HEK293 (cell line): ENCODE measurements at regions not wholly inside any gene's neighbourhood (a gene's known extent, or its start where the extent isn't known, plus 50 kb on each side); places are given as distances from the start of the nearest gene placed in this dataset.

Source experiments
- CTCF ChIA-PET: fragments of 350-600 bp; formaldehyde crosslinking; extraction: SDS; loops from one replicate; lab custom pipeline; 2021; ENCODE audit warnings: antibody characterized with exemption; lab: Yijun Ruan, JAX
- POLR2A ChIA-PET: fragments of 300-600 bp; formaldehyde crosslinking; extraction: SDS; loops from one replicate; lab custom pipeline; 2020; ENCODE audit warnings: antibody characterized with exemption, inconsistent platforms; lab: Yijun Ruan, JAX
- H3K27ac ChIP-seq: fragments of 200-500 bp; sonication (Bioruptor generic); 2 replicates; pipeline ENCODE4 v1.5.1; 2014; ENCODE audit warnings: low read depth, low read length, control low read depth, inconsistent platforms; ENCODE audit errors: extremely low read depth
- H3K36me3 ChIP-seq, 2 experiments: fragments of 200-500 bp in 1 of 2; sonication (Bioruptor generic) in 1 of 2; 1 replicate in 1 of 2; 2 replicates in 1 of 2; pipeline ENCODE4 v1.5.1; 2014 to 2017; ENCODE audit warnings: inconsistent platforms in 2 of 2, low read length in 2 of 2; ENCODE audit not compliant: control insufficient read depth in 2 of 2, insufficient read depth in 1 of 2
- H3K4me1 ChIP-seq: fragments of 200-500 bp; sonication (Bioruptor generic); 2 replicates; pipeline ENCODE4 v1.5.1; 2014; ENCODE audit warnings: mild to moderate bottlenecking, low read length, inconsistent platforms; ENCODE audit not compliant: control insufficient read depth, insufficient read depth
- H3K4me3 ChIP-seq: 2 replicates; pipeline ENCODE4 v1.5.1; 2011; ENCODE audit warnings: low read depth, mild to moderate bottlenecking, control low read depth, low read length, moderate library complexity
- H3K9me3 ChIP-seq: fragments of 200-500 bp; sonication (Bioruptor generic); 2 replicates; pipeline ENCODE4 v1.5.1; 2014; ENCODE audit warnings: low read depth, low read length, inconsistent platforms; ENCODE audit not compliant: control insufficient read depth, insufficient read depth
- FEZF1 ChIP-seq: fragments of 450-650 bp; formaldehyde crosslinking; IDR thresholded peaks from 2 replicates; pipeline ENCODE4 v1.5.1; 2016; ENCODE audit warnings: missing biosample characterization, missing genetic modification characterization
- HIC1 ChIP-seq: fragments of 450-650 bp; formaldehyde crosslinking; IDR thresholded peaks from 2 replicates; pipeline ENCODE4 v1.5.1; 2016; ENCODE audit warnings: missing biosample characterization, missing genetic modification characterization
- KLF1 ChIP-seq: fragments of 450-650 bp; formaldehyde crosslinking; IDR thresholded peaks from 2 replicates; pipeline ENCODE4 v1.5.1; 2016; ENCODE audit warnings: missing biosample characterization, missing genetic modification characterization
- MZF1 ChIP-seq: fragments of 450-650 bp; formaldehyde crosslinking; IDR thresholded peaks from 2 replicates; pipeline ENCODE4 v1.5.1; 2017; ENCODE audit warnings: missing biosample characterization, missing genetic modification characterization, borderline replicate concordance
- REPIN1 ChIP-seq: fragments of 450-650 bp; formaldehyde crosslinking; IDR thresholded peaks from 2 replicates; pipeline ENCODE4 v1.5.1; 2017; ENCODE audit warnings: missing biosample characterization, missing genetic modification characterization, low read depth
- SCRT1 ChIP-seq: fragments of 450-650 bp; formaldehyde crosslinking; IDR thresholded peaks from 2 replicates; pipeline ENCODE4 v1.5.1; 2016; ENCODE audit warnings: missing biosample characterization, missing genetic modification characterization, borderline replicate concordance
- ZBTB8A ChIP-seq: fragments of 450-650 bp; formaldehyde crosslinking; IDR thresholded peaks from 2 replicates; pipeline ENCODE4 v1.5.1; 2016; ENCODE audit warnings: missing biosample characterization, missing genetic modification characterization
- ZNF350 ChIP-seq: fragments of 450-650 bp; formaldehyde crosslinking; IDR thresholded peaks from 2 replicates; pipeline ENCODE4 v1.5.0; 2017; ENCODE audit warnings: missing biosample characterization, mild to moderate bottlenecking, missing genetic modification characterization
- ZNF366 ChIP-seq: fragments of 450-650 bp; formaldehyde crosslinking; conservative IDR thresholded peaks from 2 replicates; pipeline ENCODE4 v1.5.1; 2016; ENCODE audit warnings: missing biosample characterization, missing genetic modification characterization
- ZNF37A ChIP-seq: fragments of 450-650 bp; IDR thresholded peaks from 2 replicates; pipeline ENCODE4 v1.5.1; 2018; ENCODE audit warnings: missing biosample characterization, missing genetic modification characterization
- ZNF416 ChIP-seq: fragments of 450-650 bp; formaldehyde crosslinking; IDR thresholded peaks from 2 replicates; pipeline ENCODE4 v1.5.1; 2016; ENCODE audit warnings: missing biosample characterization, missing genetic modification characterization
- ZNF423 ChIP-seq: fragments of 450-650 bp; formaldehyde crosslinking; IDR thresholded peaks from 2 replicates; pipeline ENCODE4 v1.5.1; 2016; ENCODE audit warnings: missing biosample characterization, missing genetic modification characterization
- ZNF518A ChIP-seq: fragments of 450-650 bp; formaldehyde crosslinking; conservative IDR thresholded peaks from 2 replicates; pipeline ENCODE4 v1.5.1; 2016; ENCODE audit warnings: low read depth, missing biosample characterization, missing genetic modification characterization
- ZNF544 ChIP-seq: fragments of 450-650 bp; formaldehyde crosslinking; IDR thresholded peaks from 2 replicates; pipeline ENCODE4 v1.5.0; 2017; ENCODE audit warnings: missing biosample characterization, missing genetic modification characterization
- ZNF560 ChIP-seq: fragments of 450-650 bp; formaldehyde crosslinking; IDR thresholded peaks from 2 replicates; pipeline ENCODE4 v1.5.1; 2017; ENCODE audit warnings: missing biosample characterization, missing genetic modification characterization, borderline replicate concordance
- ZNF585B ChIP-seq: fragments of 450-650 bp; formaldehyde crosslinking; IDR thresholded peaks from 2 replicates; pipeline ENCODE4 v1.5.1; 2016; ENCODE audit warnings: missing biosample characterization, missing genetic modification characterization
- ZNF629 ChIP-seq: fragments of 450-650 bp; formaldehyde crosslinking; IDR thresholded peaks from 2 replicates; pipeline ENCODE4 v1.5.1; 2017; ENCODE audit warnings: missing biosample characterization, missing genetic modification characterization
- ZNF658 ChIP-seq: fragments of 450-650 bp; formaldehyde crosslinking; IDR thresholded peaks from 2 replicates; pipeline ENCODE4; 2016; ENCODE audit warnings: missing biosample characterization, missing genetic modification characterization
- ZNF76 ChIP-seq: fragments of 450-650 bp; formaldehyde crosslinking; IDR thresholded peaks from 2 replicates; pipeline ENCODE4; 2016; ENCODE audit warnings: low read depth, missing biosample characterization, missing genetic modification characterization, borderline replicate concordance
- ZNF768 ChIP-seq: fragments of 450-650 bp; formaldehyde crosslinking; IDR thresholded peaks from 2 replicates; pipeline ENCODE4 v1.5.1; 2018; ENCODE audit warnings: missing biosample characterization, mild to moderate bottlenecking, missing genetic modification characterization
- ZSCAN30 ChIP-seq: fragments of 450-650 bp; IDR thresholded peaks from 2 replicates; pipeline ENCODE4 v1.5.1; 2018; ENCODE audit warnings: missing biosample characterization, mild to moderate bottlenecking, missing genetic modification characterization, moderate library complexity
- ZSCAN4 ChIP-seq: fragments of 450-650 bp; formaldehyde crosslinking; IDR thresholded peaks from 2 replicates; pipeline ENCODE4 v1.5.1; 2017; ENCODE audit warnings: missing biosample characterization, missing genetic modification characterization
- TF ChIP-seq, protein P1 (sequence below): fragments of 450-650 bp; formaldehyde crosslinking; IDR thresholded peaks from 2 replicates; pipeline ENCODE4 v1.5.1; 2017; ENCODE audit warnings: missing biosample characterization, mild to moderate bottlenecking, missing genetic modification characterization, moderate library complexity
- TF ChIP-seq, protein P2 (sequence below): fragments of 450-650 bp; IDR thresholded peaks from 2 replicates; pipeline ENCODE4 v1.5.1; 2018; ENCODE audit warnings: missing biosample characterization, missing genetic modification characterization

GRCh38 chr12:18990856-18991255, 138.7 kb upstream of the PLEKHA5 start:
- TF ChIP-seq, protein P1, sequence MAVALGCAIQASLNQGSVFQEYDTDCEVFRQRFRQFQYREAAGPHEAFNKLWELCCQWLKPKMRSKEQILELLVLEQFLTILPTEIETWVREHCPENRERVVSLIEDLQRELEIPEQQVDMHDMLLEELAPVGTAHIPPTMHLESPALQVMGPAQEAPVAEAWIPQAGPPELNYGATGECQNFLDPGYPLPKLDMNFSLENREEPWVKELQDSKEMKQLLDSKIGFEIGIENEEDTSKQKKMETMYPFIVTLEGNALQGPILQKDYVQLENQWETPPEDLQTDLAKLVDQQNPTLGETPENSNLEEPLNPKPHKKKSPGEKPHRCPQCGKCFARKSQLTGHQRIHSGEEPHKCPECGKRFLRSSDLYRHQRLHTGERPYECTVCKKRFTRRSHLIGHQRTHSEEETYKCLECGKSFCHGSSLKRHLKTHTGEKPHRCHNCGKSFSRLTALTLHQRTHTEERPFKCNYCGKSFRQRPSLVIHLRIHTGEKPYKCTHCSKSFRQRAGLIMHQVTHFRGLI (tag by site-specific recombination), result no peak
- TF ChIP-seq ZNF76 (tag by site-specific recombination), result no peak
- no peak for TF ChIP-seq ZNF416 (tag by site-specific recombination)
- no peak for TF ChIP-seq ZNF560 (tag by site-specific recombination)
- no peak for TF ChIP-seq FEZF1 (tag by site-specific recombination)
- TF ChIP-seq ZSCAN4, result no peak
- no peak for TF ChIP-seq ZSCAN30 (tag by site-specific recombination)
- no peak for TF ChIP-seq MZF1
- TF ChIP-seq ZNF629 (tag by site-specific recombination), result no peak
- TF ChIP-seq ZNF658 (tag by site-specific recombination), result no peak
- no peak for TF ChIP-seq ZNF366
- TF ChIP-seq ZNF423 (tag by site-specific recombination), result no peak
- no peak for TF ChIP-seq KLF1 (tag by site-specific recombination)
- TF ChIP-seq, protein P2, sequence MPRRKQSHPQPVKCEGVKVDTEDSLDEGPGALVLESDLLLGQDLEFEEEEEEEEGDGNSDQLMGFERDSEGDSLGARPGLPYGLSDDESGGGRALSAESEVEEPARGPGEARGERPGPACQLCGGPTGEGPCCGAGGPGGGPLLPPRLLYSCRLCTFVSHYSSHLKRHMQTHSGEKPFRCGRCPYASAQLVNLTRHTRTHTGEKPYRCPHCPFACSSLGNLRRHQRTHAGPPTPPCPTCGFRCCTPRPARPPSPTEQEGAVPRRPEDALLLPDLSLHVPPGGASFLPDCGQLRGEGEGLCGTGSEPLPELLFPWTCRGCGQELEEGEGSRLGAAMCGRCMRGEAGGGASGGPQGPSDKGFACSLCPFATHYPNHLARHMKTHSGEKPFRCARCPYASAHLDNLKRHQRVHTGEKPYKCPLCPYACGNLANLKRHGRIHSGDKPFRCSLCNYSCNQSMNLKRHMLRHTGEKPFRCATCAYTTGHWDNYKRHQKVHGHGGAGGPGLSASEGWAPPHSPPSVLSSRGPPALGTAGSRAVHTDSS (tag by site-specific recombination), result no peak
- TF ChIP-seq ZNF585B (tag by site-specific recombination), result no peak
- TF ChIP-seq ZNF768 (tag by site-specific recombination), result no peak
- TF ChIP-seq REPIN1 (tag by site-specific recombination), result no peak
- no peak overlapping the region for H3K4me3 ChIP-seq
- no peak overlapping the region for H3K27ac ChIP-seq
- H3K4me1 ChIP-seq, result no peaks in the 10 kb centered on the region
- no peaks in the 10 kb centered on the region for H3K9me3 ChIP-seq
- POLR2A ChIA-PET, result no interaction called here
- no peaks in the 10 kb centered on the region for H3K36me3 ChIP-seq
- CTCF ChIA-PET, result interaction anchor here (0.7 kb wide), 1 partner anchor 55 kb away, joined by 3 read pairs; no protein-coding TSS in a partner anchor

DNA sequence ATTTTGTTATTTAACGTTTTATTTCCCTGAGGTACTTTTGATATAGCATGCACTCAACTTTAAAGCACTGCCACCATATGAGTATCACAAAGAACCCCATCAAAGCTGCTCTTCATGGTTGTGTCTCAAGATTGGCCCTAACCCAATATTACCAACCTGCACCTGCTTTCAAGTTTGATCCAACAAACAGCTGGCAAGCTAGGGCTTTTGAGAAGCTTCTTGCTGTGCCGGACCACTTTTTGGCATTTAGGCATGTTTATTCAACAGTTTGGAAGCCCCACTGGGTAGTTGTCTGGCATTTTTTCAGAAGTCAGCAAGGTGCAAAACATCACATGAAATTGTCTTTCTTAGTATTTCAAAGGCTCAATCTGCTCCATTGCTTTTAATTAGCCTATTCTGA, 137.2 kb upstream of the PLEKHA5 start:
- TF ChIP-seq ZNF350 (tag by site-specific recombination) (no peak), ZBTB8A (tag by site-specific recombination) (no peak), HIC1 (tag by site-specific recombination) (no peak), ZNF768 (tag by site-specific recombination) (no peak), ZNF518A (tag by site-specific recombination) (no peak), ZNF37A (tag by site-specific recombination) (no peak), SCRT1 (tag by site-specific recombination) (no peak), ZNF544 (tag by site-specific recombination) (no peak)
- TF ChIP-seq, all 188 proteins: peak for 0
- H3K9me3 ChIP-seq, result no peaks in the 10 kb centered on the region
- CTCF ChIA-PET, result interaction anchor here (0.7 kb wide), 2 partner anchors 8 to 165 kb away, joined by 3 to 4 read pairs; no protein-coding TSS in a partner anchor

More for the DNA sequence above, 137.2 kb upstream of the PLEKHA5 start:
- Histone ChIP-seq H3K4me1 (no peaks in the 10 kb centered on the region), H3K27ac (no peak overlapping the region), H3K4me3 (no peak overlapping the region), H3K36me3 (no peaks in the 10 kb centered on the region)
- POLR2A ChIA-PET, result no interaction called here
